GM10266 (cell line): ENCODE measurements at regions not wholly inside any gene's neighbourhood (a gene's known extent, or its start where the extent isn't known, plus 50 kb on each side); places are given as distances from the start of the nearest gene placed in this dataset.

Experiments
- DNase-seq: peaks from one replicate; pipeline ENCODE4 v3.0.0; 2012; ENCODE audit errors: extremely low spot score
- TF ChIP-seq, protein P1 (sequence below): IDR thresholded peaks from 2 replicates; pipeline ENCODE4 v1.5.1; 2012; ENCODE audit warnings: mild to moderate bottlenecking, low read depth; ENCODE audit not compliant: control insufficient read depth, insufficient read depth; ENCODE audit errors: missing control alignments

DNA sequence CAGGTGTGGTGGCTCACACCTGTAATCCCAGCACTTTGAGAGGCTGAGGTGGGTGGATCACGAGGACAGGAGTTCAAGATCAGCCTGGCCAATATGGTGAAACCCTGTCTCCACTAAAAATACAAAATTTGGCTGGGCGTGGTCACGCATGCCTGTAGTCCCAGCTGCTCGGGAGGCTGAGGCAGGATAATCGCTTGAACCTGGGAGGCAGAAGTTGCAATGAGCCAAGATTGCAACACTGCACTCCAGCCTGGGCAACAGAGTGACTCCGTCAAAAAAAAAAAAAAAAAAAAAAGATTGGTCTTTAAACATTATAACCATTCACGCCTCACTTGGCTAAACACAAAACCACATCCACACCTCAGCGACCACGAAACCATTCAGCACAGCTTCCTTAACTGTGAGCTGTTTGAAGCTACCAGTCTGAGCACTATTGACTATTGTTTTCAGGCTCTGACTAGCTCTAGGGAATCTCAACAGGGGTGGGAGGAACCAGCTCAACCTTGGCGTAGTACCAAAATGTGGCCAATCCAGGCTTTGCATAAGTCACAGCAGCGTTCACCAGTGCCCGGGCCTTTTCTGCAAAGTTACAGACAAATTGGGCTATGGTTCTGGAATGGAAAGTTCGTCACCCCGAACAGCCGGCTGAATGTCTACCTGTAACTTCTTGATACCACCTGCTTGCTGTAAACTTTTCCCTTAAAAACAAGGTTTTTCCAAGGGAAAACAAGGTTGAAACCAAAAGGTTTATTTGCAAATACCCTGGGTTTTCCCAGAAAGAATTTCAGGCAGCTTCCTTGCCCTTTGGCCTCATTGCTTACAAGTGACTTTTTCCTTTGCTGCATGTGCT lies 73.6 kb upstream of the DHX15 start:
- no peak for DNase-seq
- TF ChIP-seq, protein P1, sequence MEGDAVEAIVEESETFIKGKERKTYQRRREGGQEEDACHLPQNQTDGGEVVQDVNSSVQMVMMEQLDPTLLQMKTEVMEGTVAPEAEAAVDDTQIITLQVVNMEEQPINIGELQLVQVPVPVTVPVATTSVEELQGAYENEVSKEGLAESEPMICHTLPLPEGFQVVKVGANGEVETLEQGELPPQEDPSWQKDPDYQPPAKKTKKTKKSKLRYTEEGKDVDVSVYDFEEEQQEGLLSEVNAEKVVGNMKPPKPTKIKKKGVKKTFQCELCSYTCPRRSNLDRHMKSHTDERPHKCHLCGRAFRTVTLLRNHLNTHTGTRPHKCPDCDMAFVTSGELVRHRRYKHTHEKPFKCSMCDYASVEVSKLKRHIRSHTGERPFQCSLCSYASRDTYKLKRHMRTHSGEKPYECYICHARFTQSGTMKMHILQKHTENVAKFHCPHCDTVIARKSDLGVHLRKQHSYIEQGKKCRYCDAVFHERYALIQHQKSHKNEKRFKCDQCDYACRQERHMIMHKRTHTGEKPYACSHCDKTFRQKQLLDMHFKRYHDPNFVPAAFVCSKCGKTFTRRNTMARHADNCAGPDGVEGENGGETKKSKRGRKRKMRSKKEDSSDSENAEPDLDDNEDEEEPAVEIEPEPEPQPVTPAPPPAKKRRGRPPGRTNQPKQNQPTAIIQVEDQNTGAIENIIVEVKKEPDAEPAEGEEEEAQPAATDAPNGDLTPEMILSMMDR, result no peak

DNA sequence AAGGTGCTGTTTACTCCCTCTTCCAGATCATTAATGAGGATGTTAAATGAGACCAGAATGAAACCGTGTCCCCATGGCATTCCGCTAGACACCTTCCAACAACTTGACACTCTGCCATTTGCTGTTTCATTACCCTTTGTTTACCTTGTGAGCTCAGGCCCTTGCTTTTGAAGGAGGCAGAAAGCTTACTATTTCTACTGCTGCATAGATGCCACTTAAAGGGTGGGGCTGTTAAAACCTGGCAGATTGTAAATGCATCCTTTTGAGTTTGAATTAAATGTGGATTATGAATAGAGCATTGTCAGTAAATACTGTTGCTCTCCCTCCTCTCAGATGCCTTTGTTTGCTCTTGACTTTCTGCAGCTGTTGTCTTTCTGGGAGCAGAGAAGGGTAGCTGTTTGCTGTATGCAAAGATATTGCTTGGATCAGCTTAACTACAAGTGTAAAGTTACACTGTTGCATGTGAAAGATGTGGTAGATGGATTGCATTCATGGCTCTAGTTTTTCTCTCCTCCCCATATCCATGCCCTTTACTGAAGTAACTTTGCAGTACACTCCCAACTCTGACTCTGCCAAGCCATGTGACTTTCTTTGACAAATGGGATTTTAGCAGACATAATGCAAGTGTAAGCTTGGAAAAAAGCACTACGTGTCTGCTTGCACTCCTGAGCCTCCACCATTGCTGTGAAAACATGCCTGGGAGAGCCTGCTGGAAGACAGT lies 75.0 kb upstream of the DHX15 start:
- TF ChIP-seq, protein P1, result no peak
- DNase-seq, result no peak

GRCh38 chr4:24662056-24662455 lies 77.7 kb upstream of the DHX15 start:
- no peak for DNase-seq
- TF ChIP-seq, protein P1, result no peak

DNA sequence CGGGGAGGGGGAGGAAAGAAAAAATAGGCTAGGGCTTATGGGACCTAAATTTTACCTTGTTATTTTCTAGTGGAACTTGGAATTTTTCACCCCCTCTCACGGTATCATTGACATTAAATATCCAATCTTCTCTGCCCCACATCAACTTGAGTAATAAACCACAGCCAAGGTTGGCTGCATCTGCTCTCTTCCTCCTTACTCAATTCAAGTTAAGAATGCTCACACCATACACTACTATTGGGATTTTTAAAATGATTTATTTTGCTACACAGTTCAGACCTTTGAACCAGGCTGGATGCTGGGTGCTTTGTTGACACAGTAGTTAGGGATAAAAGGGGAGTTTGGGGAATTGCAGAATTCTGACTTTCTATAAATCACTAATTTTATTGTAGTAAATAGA lies 78.2 kb upstream of the DHX15 start:
- no peak for DNase-seq
- TF ChIP-seq, protein P1, result no peak

- DNase-seq, result no peak
- TF ChIP-seq, protein P1, result no peak
Observed at GRCh38 chr4:24664956-24665355, 80.6 kb upstream of the DHX15 start.

DNA sequence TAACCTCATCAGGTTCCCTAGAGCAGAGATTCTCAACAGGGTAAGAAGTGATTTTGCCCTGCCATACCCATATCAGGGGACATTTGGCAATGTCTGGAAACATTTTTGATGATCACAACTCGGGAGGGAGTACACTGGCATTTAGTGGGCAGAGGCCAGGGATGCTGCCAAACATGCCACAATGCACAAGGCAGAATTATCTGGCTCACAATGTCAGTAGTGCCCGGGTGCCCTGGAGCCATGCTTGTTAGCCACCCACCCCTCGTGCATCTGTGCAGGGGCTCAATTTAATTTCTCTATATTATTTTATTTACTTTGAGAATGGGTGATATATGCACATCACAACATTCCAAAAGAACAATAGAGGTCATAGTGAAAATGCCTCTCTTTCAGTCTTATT lies 82.0 kb upstream of the DHX15 start:
- TF ChIP-seq, protein P1, result no peak

More for the DNA sequence above, 82.0 kb upstream of the DHX15 start:
- no peak for DNase-seq
